Vagina (tissue), 2 donors: ENCODE measurements at regions not wholly inside any gene's neighbourhood (a gene's known extent, or its start where the extent isn't known, plus 50 kb on each side); places are given as distances from the start of the nearest gene placed in this dataset.

Experiments
- DNase-seq, 2 donors: peaks; one replicate each; pipeline ENCODE4 v3.0.0-alpha.2; 2017; ENCODE audit errors: extremely low spot score in 2 of 2
- H3K27ac ChIP-seq: fragments of 200-600 bp; sonication (generic); one replicate; pipeline ENCODE4 v1.5.1; 2019
- H3K27me3 ChIP-seq: fragments of 200-600 bp; sonication (generic); one replicate; pipeline ENCODE4 v1.5.1; 2019
- H3K36me3 ChIP-seq, 2 donors: fragments of 200-600 bp; sonication (generic); one replicate each; pipeline ENCODE4 v1.5.1; 2017 to 2019
- H3K4me1 ChIP-seq: fragments of 200-600 bp; sonication (generic); one replicate; pipeline ENCODE4 v1.5.1; 2019
- H3K4me3 ChIP-seq, 2 donors: fragments of 200-600 bp; sonication (generic); 1 replicate in 1 of 2; 2 replicates in 1 of 2; pipeline ENCODE4 v1.5.1; 2016 to 2019
- H3K9me3 ChIP-seq: fragments of 200-600 bp; sonication (generic); one replicate; pipeline ENCODE4 v1.5.1; 2019
- CTCF ChIP-seq, 3 experiments: fragments of 450-650 bp in 2 of 3; fragments of 200-600 bp in 1 of 3; sonication (generic) in 1 of 3; IDR thresholded peaks; one replicate each; pipeline ENCODE4 v1.5.1; 2017 to 2019; ENCODE audit warnings: antibody characterized with exemption in 3 of 3, mild to moderate bottlenecking in 2 of 3, moderate library complexity in 2 of 3
- POLR2A ChIP-seq, 2 donors: fragments of 450-650 bp; IDR thresholded peaks; one replicate each; pipeline ENCODE4 v1.6.1; 2017; ENCODE audit warnings: antibody characterized with exemption in 2 of 2, mild to moderate bottlenecking in 2 of 2, moderate library complexity in 2 of 2
- POLR2AphosphoS5 ChIP-seq, 2 donors: sonication (generic); formaldehyde crosslinking; IDR thresholded peaks; one replicate each; pipeline ENCODE4 v1.9.0; 2017; ENCODE audit warnings: antibody characterized with exemption in 2 of 2, mild to moderate bottlenecking in 2 of 2, low read depth in 1 of 2; ENCODE audit not compliant: insufficient read depth in 1 of 2
- intact Hi-C: fragments of 100-400 bp; cut with DNase I; formaldehyde crosslinking; loops from one replicate; pipeline ENCODE4 v1.15.1; 2023

- no peaks in the 10 kb centered on the region for H3K27me3 ChIP-seq
- TF ChIP-seq POLR2AphosphoS5 (IDR thresholded peaks at IDR 0.05; ENCODE audit: insufficient read depth in 1 of 2, low read depth in 1 of 2) = no peak
- no peak for TF ChIP-seq CTCF (IDR thresholded peaks at IDR 0.05)
- TF ChIP-seq POLR2A (IDR thresholded peaks at IDR 0.05) = no peak
- H3K4me3 ChIP-seq = no peak overlapping the region
- no peaks in the 10 kb centered on the region for H3K9me3 ChIP-seq
- no peak for DNase-seq
- no peaks in the 10 kb centered on the region for H3K36me3 ChIP-seq
- no peak overlapping the region for H3K27ac ChIP-seq
- no peaks in the 10 kb centered on the region for H3K4me1 ChIP-seq
- intact Hi-C loops = no loop called here
Measured at GRCh38 chr14:47949006-47949405, 273.6 kb upstream of the MDGA2 start.

GRCh38 chr14:47935332-47935731 is 259.9 kb upstream of the MDGA2 start:
- intact Hi-C loops = no loop called here
- TF ChIP-seq POLR2AphosphoS5 (IDR thresholded peaks at IDR 0.05; ENCODE audit: insufficient read depth in 1 of 2, low read depth in 1 of 2) (no peak), CTCF (IDR thresholded peaks at IDR 0.05) (no peak), POLR2A (IDR thresholded peaks at IDR 0.05) (no peak)
- no peaks in the 10 kb centered on the region for H3K27me3 ChIP-seq
- H3K36me3 ChIP-seq = no peaks in the 10 kb centered on the region
- no peaks in the 10 kb centered on the region for H3K4me1 ChIP-seq
- no peak overlapping the region for H3K27ac ChIP-seq
- no peaks in the 10 kb centered on the region for H3K9me3 ChIP-seq
- no peak for DNase-seq
- H3K4me3 ChIP-seq = no peak overlapping the region

GRCh38 chr14:47929334-47929733 is 253.9 kb upstream of the MDGA2 start:
- Histone ChIP-seq H3K36me3 (no peaks in the 10 kb centered on the region), H3K4me3 (no peak overlapping the region), H3K27ac (no peak overlapping the region), H3K4me1 (no peaks in the 10 kb centered on the region), H3K9me3 (no peaks in the 10 kb centered on the region), H3K27me3 (no peaks in the 10 kb centered on the region)
- TF ChIP-seq POLR2A (IDR thresholded peaks at IDR 0.05) (no peak), CTCF (IDR thresholded peaks at IDR 0.05) (no peak), POLR2AphosphoS5 (IDR thresholded peaks at IDR 0.05; ENCODE audit: insufficient read depth in 1 of 2, low read depth in 1 of 2) (no peak)
- intact Hi-C loops = no loop called here
- DNase-seq = no peak

- H3K27ac ChIP-seq = no peak overlapping the region
- intact Hi-C loops = no loop called here
Measured at GRCh38 chr14:47921133-47921532, 245.7 kb upstream of the MDGA2 start.

GRCh38 chr14:47919997-47920396 is 244.6 kb upstream of the MDGA2 start:
- intact Hi-C loops = no loop called here
- H3K27ac ChIP-seq = no peak overlapping the region
- no peaks in the 10 kb centered on the region for H3K27me3 ChIP-seq
- no peaks in the 10 kb centered on the region for H3K36me3 ChIP-seq
- H3K4me1 ChIP-seq = no peaks in the 10 kb centered on the region
- TF ChIP-seq POLR2AphosphoS5 (IDR thresholded peaks at IDR 0.05; ENCODE audit: insufficient read depth in 1 of 2, low read depth in 1 of 2) = no peak
- no peak for TF ChIP-seq POLR2A (IDR thresholded peaks at IDR 0.05)
- TF ChIP-seq CTCF (IDR thresholded peaks at IDR 0.05) = no peak
- H3K9me3 ChIP-seq = no peaks in the 10 kb centered on the region
- DNase-seq = no peak
- no peak overlapping the region for H3K4me3 ChIP-seq

More at GRCh38 chr14:47921133-47921532, 245.7 kb upstream of the MDGA2 start:
- no peaks in the 10 kb centered on the region for H3K4me1 ChIP-seq
- no peaks in the 10 kb centered on the region for H3K27me3 ChIP-seq
- TF ChIP-seq POLR2AphosphoS5 (IDR thresholded peaks at IDR 0.05; ENCODE audit: insufficient read depth in 1 of 2, low read depth in 1 of 2) = no peak
- TF ChIP-seq POLR2A (IDR thresholded peaks at IDR 0.05) = no peak
- TF ChIP-seq CTCF (IDR thresholded peaks at IDR 0.05) = no peak
- no peaks in the 10 kb centered on the region for H3K36me3 ChIP-seq
- H3K9me3 ChIP-seq = no peaks in the 10 kb centered on the region
- H3K4me3 ChIP-seq = no peak overlapping the region
- no peak for DNase-seq
